GM13976 (cell line): ENCODE measurements at regions not wholly inside any gene's neighbourhood (a gene's known extent, or its start where the extent isn't known, plus 50 kb on each side); places are given as distances from the start of the nearest gene placed in this dataset.
"Not testable (repeated sequence)": the region's sequence is repeated elsewhere in the genome, so short reads cannot be mapped to it uniquely, and the experiment has no call there.

ENCODE experiments used
- DNase-seq: peaks from one replicate; pipeline ENCODE4 v3.0.0; 2012; ENCODE audit warnings: low spot score
- CTCF ChIP-seq: IDR thresholded peaks from 2 replicates; pipeline ENCODE4 v1.5.1; 2012; ENCODE audit warnings: borderline replicate concordance, mild to moderate bottlenecking; ENCODE audit not compliant: insufficient read depth; ENCODE audit errors: extremely low read depth, missing control alignments, control extremely low read depth
- in situ Hi-C: fragments of 300-500 bp; cut with MboI; formaldehyde crosslinking; loops from one replicate; pipeline ENCODE4 v1.12.0; 2022; ENCODE audit warnings: low sequenced_read_pairs, mixed read lengths, inconsistent platforms; ENCODE audit not compliant: unreplicated experiment

DNA sequence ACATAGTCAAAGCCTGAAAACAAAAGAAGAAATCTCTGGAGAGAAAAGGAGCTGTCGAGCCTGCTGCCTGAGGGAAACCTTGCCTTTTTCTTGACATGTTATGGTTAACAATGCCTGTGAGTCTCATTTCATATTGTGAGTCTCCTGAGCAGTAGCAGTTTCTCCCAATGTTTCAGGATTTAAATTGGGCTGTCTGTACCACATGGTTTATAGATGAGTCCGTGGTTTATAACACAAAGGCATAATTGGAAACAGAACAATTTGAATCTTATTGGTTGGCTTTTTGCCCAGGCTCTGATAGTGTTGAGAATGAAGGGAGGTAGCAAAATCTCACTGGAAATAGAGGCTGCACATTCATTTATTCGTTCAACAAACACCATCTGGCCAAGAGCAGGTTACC, 540.9 kb downstream of the RAB38 start:
- in situ Hi-C loops = no loop called here
- no peak for DNase-seq
- no peak for TF ChIP-seq CTCF

DNA sequence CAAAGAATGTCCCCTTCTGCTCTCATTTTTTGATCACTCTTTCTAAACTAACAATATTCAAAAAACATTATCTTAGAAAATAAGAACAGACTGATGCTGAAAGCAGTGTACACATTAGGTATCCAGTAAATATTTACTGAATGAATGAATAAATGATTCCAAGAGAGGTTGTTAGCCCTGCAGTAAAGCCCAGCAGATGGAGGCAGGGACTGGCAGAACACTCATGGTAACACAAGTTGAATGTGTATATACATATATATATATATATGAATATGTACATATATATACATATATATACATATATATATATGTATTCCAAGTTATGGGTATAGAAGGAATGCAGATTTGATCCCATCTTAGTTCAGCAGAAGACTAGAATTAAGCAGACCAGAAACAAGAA, 546.3 kb downstream of the RAB38 start:
- DNase-seq = no peak
- TF ChIP-seq CTCF = no peak
- in situ Hi-C loops = no loop called here

GRCh38 chr11:87628026-87628580, 547.1 kb downstream of the RAB38 start:
- in situ Hi-C loops = no loop called here
- no peak for TF ChIP-seq CTCF
- DNase-seq = no peak

GRCh38 chr11:87623531-87624365, 551.5 kb downstream of the RAB38 start:
- in situ Hi-C loops, DNase-seq: not testable (repeated sequence)

- TF ChIP-seq CTCF = no peak
- DNase-seq = no peak
- in situ Hi-C loops = no loop called here
These were observed 558.7 kb downstream of the RAB38 start for GRCh38 chr11:87616511-87616910.

- in situ Hi-C loops = no loop called here
- DNase-seq = no peak
- no peak for TF ChIP-seq CTCF
These were observed 566.6 kb downstream of the TMEM135 start for GRCh38 chr11:87604350-87604749.

DNA sequence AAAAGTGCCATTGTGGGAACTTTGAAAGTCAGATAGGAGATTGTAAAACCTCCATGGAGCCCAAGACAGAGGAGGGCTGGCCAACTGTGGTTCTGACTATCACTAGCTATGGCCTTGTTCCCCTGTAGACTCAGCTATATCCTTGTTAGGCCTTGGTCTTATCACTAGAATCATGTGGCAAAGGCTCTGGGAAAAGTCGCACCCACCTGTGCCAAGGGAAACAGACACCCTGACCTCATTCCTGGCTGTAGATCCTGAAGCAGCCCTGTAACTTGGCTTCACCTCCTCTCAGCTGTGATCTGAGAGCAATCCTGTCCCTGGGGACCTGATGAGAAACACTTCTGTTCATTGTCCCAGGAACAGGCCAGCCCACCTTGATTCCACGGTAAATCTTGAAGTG, 566.2 kb downstream of the TMEM135 start:
- TF ChIP-seq CTCF = no peak
- in situ Hi-C loops = no loop called here
- no peak for DNase-seq
